GM12878 (cell line): ENCODE measurements at regions not wholly inside any gene's neighbourhood (a gene's known extent, or its start where the extent isn't known, plus 50 kb on each side); places are given as distances from the start of the nearest gene placed in this dataset.

Experiments
- ATAC-seq: fragments of 200-7000 bp; cut with Tn5 transposase; 3 replicates; pipeline ENCODE4 v1.9.1; 2020; ENCODE audit warnings: mild to moderate bottlenecking, moderate library complexity
- BruUV-seq: library from RNA; stranded (reverse); fragments of 400-500 nt; replicated peaks from 2 replicates; lab custom pipeline; 2021; lab: Mats Ljungman, UMichigan
- CTCF ChIA-PET: fragments of 300-600 bp; sonication (Branson Sonifier 250); formaldehyde crosslinking; extraction: SDS; loops from one replicate; lab custom pipeline; 2021; ENCODE audit warnings: inconsistent platforms; lab: Yijun Ruan, JAX
- POLR2A ChIA-PET: fragments of 350-600 bp; formaldehyde crosslinking; extraction: SDS; loops from one replicate; lab custom pipeline; 2021; ENCODE audit warnings: inconsistent platforms; lab: Charles Lee
- RAD21 ChIA-PET: fragments of 300-600 bp; sonication (Branson Sonifier 250); formaldehyde crosslinking; loops from one replicate; lab custom pipeline; 2023; ENCODE audit warnings: antibody characterized with exemption; ENCODE audit not compliant: unreplicated experiment; lab: Charles Lee
- SMC1A ChIA-PET: fragments of 300-600 bp; sonication (Branson Sonifier 250); formaldehyde crosslinking; loops from one replicate; lab custom pipeline; 2023; ENCODE audit not compliant: unreplicated experiment, uncharacterized antibody; lab: Charles Lee
- DNase-seq: peaks from one replicate; pipeline ENCODE4 v3.0.0-alpha.2; 2011; ENCODE audit warnings: low read depth, low spot score
- FAIRE-seq: peaks from 3 replicates; lab custom pipeline; 2011; peaks lifted over from hg19 to GRCh38; lab: Jason Lieb, UNC
- H2AFZ ChIP-seq: 2 replicates; pipeline ENCODE4 v1.6.0; 2011; ENCODE audit warnings: low read depth, low read length, control low read depth; ENCODE audit not compliant: control insufficient read depth
- H3K27ac ChIP-seq: 2 replicates; pipeline ENCODE4 v1.5.1; 2011; ENCODE audit warnings: control low read depth; ENCODE audit not compliant: control insufficient read depth, insufficient read depth
- H3K27me3 ChIP-seq, 2 experiments: replicated peaks in 1 of 2; 2 replicates each; pipeline versions ENCODE4 v1.6.0 to v1.6.1; 2011; ENCODE audit warnings: low read length in 1 of 2; ENCODE audit not compliant: control insufficient read depth in 2 of 2, insufficient read depth in 2 of 2
- H3K36me3 ChIP-seq, 2 experiments: 2 replicates each; pipeline ENCODE4 v1.5.1; 2011; ENCODE audit warnings: low read length in 1 of 2; ENCODE audit not compliant: control insufficient read depth in 2 of 2, insufficient read depth in 2 of 2
- H3K4me1 ChIP-seq: 2 replicates; pipeline ENCODE4 v1.6.1; 2011; ENCODE audit warnings: mild to moderate bottlenecking, low read length, moderate library complexity, mixed read lengths; ENCODE audit not compliant: control insufficient read depth, insufficient read depth
- H3K4me2 ChIP-seq: 2 replicates; pipeline ENCODE4 v1.6.0; 2011; ENCODE audit warnings: control low read depth; ENCODE audit not compliant: control insufficient read depth, insufficient read depth
- H3K4me3 ChIP-seq: fragments of 200-600 bp; sonication (generic); 2 replicates; pipeline ENCODE4 v1.5.1; 2016
- H3K79me2 ChIP-seq: 2 replicates; pipeline ENCODE4 v1.6.0; 2011; ENCODE audit warnings: low read length; ENCODE audit not compliant: control insufficient read depth, insufficient read depth
- H3K9ac ChIP-seq: 2 replicates; pipeline ENCODE4 v1.8.0; 2011; ENCODE audit warnings: low read length, control low read depth, mixed read lengths; ENCODE audit not compliant: control insufficient read depth, insufficient read depth
- H3K9me3 ChIP-seq: replicated peaks from 3 replicates; pipeline ENCODE4 v1.5.1; 2011; ENCODE audit warnings: mild to moderate bottlenecking, low read length; ENCODE audit not compliant: control insufficient read depth, insufficient read depth
- H4K20me1 ChIP-seq: 2 replicates; pipeline ENCODE4 v1.6.0; 2011; ENCODE audit not compliant: control insufficient read depth, insufficient read depth
- FOS ChIP-seq: IDR thresholded peaks from 3 replicates; pipeline ENCODE4 v1.6.1; 2011; ENCODE audit warnings: borderline replicate concordance; ENCODE audit not compliant: insufficient read length; ENCODE audit errors: extremely low read depth
- IKZF1 ChIP-seq: fragments of 450-650 bp; conservative IDR thresholded peaks from 2 replicates; pipeline ENCODE4 v1.6.1; 2017; ENCODE audit warnings: antibody characterized with exemption, mild to moderate bottlenecking
- MEF2B ChIP-seq: fragments of 450-650 bp; IDR thresholded peaks from 2 replicates; pipeline ENCODE4 v1.6.1; 2018; ENCODE audit warnings: mild to moderate bottlenecking, moderate library complexity; ENCODE audit not compliant: partially characterized antibody, poor library complexity, severe bottlenecking
- MYC ChIP-seq: IDR thresholded peaks from 2 replicates; pipeline ENCODE4 v1.6.1; 2011; ENCODE audit warnings: mild to moderate bottlenecking, low read length, moderate library complexity, inconsistent platforms; ENCODE audit not compliant: insufficient read depth, insufficient replicate concordance, insufficient read length, severe bottlenecking
- NFXL1 ChIP-seq: fragments of 450-650 bp; IDR thresholded peaks from 2 replicates; pipeline ENCODE4 v1.6.1; 2017; ENCODE audit warnings: antibody characterized with exemption, mild to moderate bottlenecking, borderline replicate concordance
- POLR2A ChIP-seq: IDR thresholded peaks from 2 replicates; pipeline ENCODE4 v1.6.1; 2011; ENCODE audit warnings: low read depth, mild to moderate bottlenecking, low read length
- TCF3 ChIP-seq: IDR thresholded peaks from 2 replicates; pipeline ENCODE4 v1.6.1; 2012; ENCODE audit warnings: low read depth, mild to moderate bottlenecking, low read length, borderline replicate concordance; ENCODE audit not compliant: insufficient read depth
- ZBTB40 ChIP-seq: fragments of 450-650 bp; IDR thresholded peaks from 2 replicates; pipeline ENCODE4 v1.6.1; 2016; ENCODE audit warnings: mild to moderate bottlenecking, moderate library complexity, borderline replicate concordance
- WGBS: methylation state at CpG from one replicate; pipeline ENCODE4 v1.1.6; 2016; ENCODE audit warnings: low lambda C conversion rate; ENCODE audit not compliant: insufficient replicate concordance, insufficient coverage; ENCODE audit errors: missing lambda C conversion rate; 5-methylcytosine and 5-hydroxymethylcytosine counted together
- in situ Hi-C: fragments of 300-500 bp; cut with MboI; formaldehyde crosslinking; loops from 9 replicates; pipeline ENCODE4 v1.14.3; 2018; ENCODE audit warnings: mixed read lengths
- intact Hi-C: fragments of 100-400 bp; cut with micrococcal nuclease; formaldehyde crosslinking; loops from one replicate; pipeline ENCODE4 v1.14.2; 2022; ENCODE audit not compliant: unreplicated experiment

GRCh38 chr12:71252473-71252872 is 94.7 kb upstream of the TSPAN8 start:
- ATAC-seq = no peak
- SMC1A ChIA-PET = interaction anchor here (0.5 kb wide), 1 partner anchor 8 kb away, joined by 3 read pairs; no protein-coding TSS in a partner anchor

More at GRCh38 chr12:71252473-71252872, 94.7 kb upstream of the TSPAN8 start:
- Histone ChIP-seq H3K79me2 (no peaks in the 10 kb centered on the region), H3K9me3 (no peaks in the 10 kb centered on the region), H4K20me1 (no peaks in the 10 kb centered on the region), H3K9ac (no peak overlapping the region), H3K4me1 (no peaks in the 10 kb centered on the region), H3K36me3 (no peaks in the 10 kb centered on the region), H3K27me3 (no peaks in the 10 kb centered on the region), H3K4me2 (no peak overlapping the region), H2AFZ (no peak overlapping the region), H3K4me3 (no peak overlapping the region), H3K27ac (no peak overlapping the region)
- DNase-seq (no peak), FAIRE-seq (no peak)
- no peak for TF ChIP-seq NFXL1
- TF ChIP-seq FOS = no peak
- TF ChIP-seq POLR2A = no peak
- TF ChIP-seq ZBTB40 = no peak
- no peak for TF ChIP-seq MEF2B
- TF ChIP-seq MYC = no peak
- TF ChIP-seq TCF3 = no peak
- TF ChIP-seq IKZF1 = no peak
- intact Hi-C loops = no loop called here
- BruUV-seq = no TSS peak
- in situ Hi-C loops = no loop called here
- RAD21 ChIA-PET = no interaction called here
- CTCF ChIA-PET = no interaction called here
- 0% methylated on average over 2 of the region's 2 CpGs for WGBS
- POLR2A ChIA-PET = no interaction called here
